ENCODE measurements at regions not wholly inside any gene's neighbourhood (a gene's known extent, or its start where the extent isn't known, plus 50 kb on each side); places are given as distances from the start of the nearest gene placed in this dataset.
"Not testable (repeated sequence)": the region's sequence is repeated elsewhere in the genome, so short reads cannot be mapped to it uniquely, and the experiment has no call there.

- not testable (repeated sequence) for TF ChIP-seq CTCF, POLR2A (IDR thresholded peaks at IDR 0.05)
Measured at GRCh38 chr5:98031036-98031435, 742.4 kb upstream of the RGMB start.

Data from uterus (tissue), 2 donors.